ENCODE measurements at regions not wholly inside any gene's neighbourhood (a gene's known extent, or its start where the extent isn't known, plus 50 kb on each side); places are given as distances from the start of the nearest gene placed in this dataset.

GRCh38 chr16:65268331-65268730, 146.5 kb upstream of the CDH11 start:
- TF ChIP-seq CTCF (IDR thresholded peaks at IDR 0.05; ENCODE audit: low read depth, low read length, poor library complexity, severe bottlenecking) (no peak), EZH2phosphoT487 (IDR thresholded peaks at IDR 0.05; ENCODE audit: borderline replicate concordance, low read length) (no peak)

Measured in DOHH2 (cell line).